BJ (cell line): ENCODE measurements at regions not wholly inside any gene's neighbourhood (a gene's known extent, or its start where the extent isn't known, plus 50 kb on each side); places are given as distances from the start of the nearest gene placed in this dataset.

Experiments
- CTCF ChIA-PET: fragments of 350-600 bp; formaldehyde crosslinking; extraction: SDS; loops from one replicate; lab custom pipeline; 2021; ENCODE audit warnings: antibody characterized with exemption, inconsistent platforms; lab: Yijun Ruan, JAX
- POLR2A ChIA-PET: fragments of 300-600 bp; sonication (Branson Sonifier 250); formaldehyde crosslinking; extraction: SDS; loops from one replicate; lab custom pipeline; 2021; ENCODE audit warnings: antibody characterized with exemption; lab: Charles Lee
- DNase-seq: peaks from one replicate; pipeline ENCODE4 v3.0.0-alpha.2; 2011; ENCODE audit warnings: low read depth
- H3K27me3 ChIP-seq: 2 replicates; pipeline ENCODE4 v1.6.0; 2011; ENCODE audit warnings: low read length; ENCODE audit not compliant: control insufficient read depth, insufficient read depth
- H3K36me3 ChIP-seq: 2 replicates; pipeline ENCODE4 v1.5.1; 2011; ENCODE audit warnings: low read length; ENCODE audit not compliant: control insufficient read depth, insufficient read depth
- H3K4me3 ChIP-seq: 2 replicates; pipeline ENCODE4 v1.5.1; 2011; ENCODE audit warnings: low read depth, mild to moderate bottlenecking, control low read depth, low read length
- TF ChIP-seq, protein P1 (sequence below): IDR thresholded peaks from 2 replicates; pipeline ENCODE4 v1.5.1; 2011; ENCODE audit warnings: low read depth, mild to moderate bottlenecking, control low read depth, inconsistent platforms, low read length, moderate library complexity; ENCODE audit not compliant: insufficient read depth

DNA sequence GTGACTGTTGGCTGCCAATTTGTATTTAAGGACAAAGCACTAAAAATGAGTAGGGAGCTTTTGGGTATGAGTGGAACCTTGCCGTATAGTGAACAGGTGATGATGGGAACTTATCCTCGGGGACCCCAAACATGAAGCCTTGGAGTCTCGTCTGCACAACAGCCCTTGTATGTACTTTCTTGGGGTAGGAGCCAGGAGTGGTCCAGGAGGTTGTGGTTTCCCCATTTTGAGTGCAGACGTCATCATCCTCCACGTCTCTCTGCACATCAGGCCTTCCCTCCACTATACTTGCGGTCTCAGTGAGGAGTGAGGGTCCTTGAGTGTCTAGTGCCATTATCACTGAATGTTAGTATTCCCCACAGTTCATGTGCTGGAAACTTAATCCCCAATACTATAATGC is 101.5 kb upstream of the HS6ST1 start:
- H3K36me3 ChIP-seq, result no peaks in the 10 kb centered on the region; the same call in 1 of the 2 replicates
- no peak overlapping the region for H3K4me3 ChIP-seq
- ChIA-PET CTCF (no interaction called here), POLR2A (no interaction called here)
- DNase-seq, result no peak
- H3K27me3 ChIP-seq, result no peaks in the 10 kb centered on the region
- TF ChIP-seq, protein P1, sequence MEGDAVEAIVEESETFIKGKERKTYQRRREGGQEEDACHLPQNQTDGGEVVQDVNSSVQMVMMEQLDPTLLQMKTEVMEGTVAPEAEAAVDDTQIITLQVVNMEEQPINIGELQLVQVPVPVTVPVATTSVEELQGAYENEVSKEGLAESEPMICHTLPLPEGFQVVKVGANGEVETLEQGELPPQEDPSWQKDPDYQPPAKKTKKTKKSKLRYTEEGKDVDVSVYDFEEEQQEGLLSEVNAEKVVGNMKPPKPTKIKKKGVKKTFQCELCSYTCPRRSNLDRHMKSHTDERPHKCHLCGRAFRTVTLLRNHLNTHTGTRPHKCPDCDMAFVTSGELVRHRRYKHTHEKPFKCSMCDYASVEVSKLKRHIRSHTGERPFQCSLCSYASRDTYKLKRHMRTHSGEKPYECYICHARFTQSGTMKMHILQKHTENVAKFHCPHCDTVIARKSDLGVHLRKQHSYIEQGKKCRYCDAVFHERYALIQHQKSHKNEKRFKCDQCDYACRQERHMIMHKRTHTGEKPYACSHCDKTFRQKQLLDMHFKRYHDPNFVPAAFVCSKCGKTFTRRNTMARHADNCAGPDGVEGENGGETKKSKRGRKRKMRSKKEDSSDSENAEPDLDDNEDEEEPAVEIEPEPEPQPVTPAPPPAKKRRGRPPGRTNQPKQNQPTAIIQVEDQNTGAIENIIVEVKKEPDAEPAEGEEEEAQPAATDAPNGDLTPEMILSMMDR, result no peak

DNA sequence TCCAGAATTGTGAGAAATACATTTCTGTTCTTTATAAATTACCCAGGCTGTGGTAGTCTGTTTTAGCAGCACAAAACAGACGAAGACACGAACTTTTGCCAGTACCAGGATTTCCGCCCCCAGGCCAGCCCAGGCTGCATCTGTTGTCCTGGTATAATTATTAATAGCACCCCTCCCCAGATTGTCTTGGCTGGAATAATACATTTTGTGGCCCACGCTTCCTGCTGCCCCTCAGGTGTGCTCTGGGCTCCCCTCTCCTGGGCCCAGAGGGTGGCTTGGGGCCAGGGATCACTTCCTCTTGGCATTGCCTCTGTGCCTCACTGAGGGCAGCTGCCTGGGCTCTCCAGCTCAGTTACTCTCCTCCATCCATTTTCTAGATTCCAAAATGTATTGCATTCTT is 102.1 kb upstream of the HS6ST1 start:
- DNase-seq, result no peak
- Histone ChIP-seq H3K27me3 (no peaks in the 10 kb centered on the region), H3K36me3 (no peaks in the 10 kb centered on the region), H3K4me3 (no peak overlapping the region)
- TF ChIP-seq, protein P1, result no peak
- ChIA-PET CTCF (no interaction called here), POLR2A (no interaction called here)

DNA sequence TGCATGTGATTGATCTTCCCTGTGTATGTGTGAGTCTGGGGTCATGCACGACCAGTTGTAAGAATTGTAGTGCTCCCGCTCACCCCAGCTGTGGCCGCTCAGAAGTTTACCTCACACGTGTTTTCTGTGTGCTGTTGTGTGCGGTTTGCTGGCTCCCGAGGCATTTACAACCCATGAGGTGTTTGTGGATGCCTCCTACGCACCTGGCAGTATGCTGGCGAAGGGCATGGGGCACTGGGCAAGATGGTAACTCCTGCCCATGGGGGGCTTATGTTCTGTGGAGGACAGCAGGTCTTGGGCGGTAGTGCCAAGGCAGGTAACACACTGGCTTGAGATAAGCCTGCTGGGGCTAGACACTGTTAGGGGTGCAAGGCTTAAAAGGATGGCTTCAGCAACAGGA is 102.6 kb upstream of the HS6ST1 start:
- H3K4me3 ChIP-seq, result no peak overlapping the region
- ChIA-PET POLR2A (no interaction called here), CTCF (interaction anchor here (0.6 kb wide), 1 partner anchor 83 kb away, joined by 3 read pairs; no protein-coding TSS in a partner anchor)
- no peaks in the 10 kb centered on the region for H3K36me3 ChIP-seq
- no peaks in the 10 kb centered on the region for H3K27me3 ChIP-seq
- TF ChIP-seq, protein P1, result no peak
- no peak for DNase-seq

DNA sequence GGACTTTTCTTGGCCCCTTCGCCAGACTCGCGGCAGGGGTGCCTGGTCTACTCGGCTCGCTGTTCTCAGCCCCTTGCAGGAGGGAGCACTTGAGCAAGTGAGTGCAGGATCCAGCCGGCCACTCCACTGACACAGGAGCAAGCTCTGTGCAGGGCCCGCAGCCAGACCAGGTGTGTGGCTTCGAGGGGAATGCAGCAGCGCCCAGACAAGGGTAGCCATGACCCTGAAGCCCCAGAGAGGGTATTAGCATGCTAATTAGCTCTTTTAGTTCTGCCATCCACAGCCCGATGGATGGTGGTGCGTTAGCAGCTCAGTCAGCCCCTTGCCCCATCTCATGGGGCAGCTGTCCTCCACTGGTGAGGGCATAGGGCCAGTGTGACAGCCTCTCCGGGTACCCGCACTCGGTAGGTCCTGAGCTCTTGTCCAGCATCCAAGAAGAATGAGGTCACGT is 103.2 kb upstream of the HS6ST1 start:
- H3K4me3 ChIP-seq, result no peak overlapping the region
- CTCF ChIA-PET, result interaction anchor here (1.2 kb wide), 1 partner anchor 8 kb away, joined by 3 read pairs; no protein-coding TSS in a partner anchor

DNA sequence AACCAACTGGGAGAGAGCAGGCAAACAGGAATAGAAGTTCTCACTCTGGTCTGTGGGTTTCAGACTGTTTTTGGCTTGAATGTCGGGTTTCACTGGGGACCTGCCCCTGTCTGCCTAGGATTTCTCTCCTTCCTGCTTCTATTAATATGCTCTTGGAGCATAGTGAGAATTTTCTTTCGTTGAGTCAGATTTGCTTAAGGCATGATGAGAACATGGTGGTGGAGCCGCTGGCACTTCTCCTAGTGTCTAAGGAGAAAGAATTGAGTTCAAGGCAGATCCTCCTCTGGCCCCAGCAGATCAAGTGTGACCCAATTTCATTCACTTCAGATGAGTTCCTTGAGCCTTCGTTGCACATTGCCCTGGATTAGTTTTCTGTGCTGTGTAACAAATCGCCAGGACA is 103.9 kb upstream of the HS6ST1 start:
- no peak overlapping the region for H3K4me3 ChIP-seq

More for the DNA sequence above, 103.2 kb upstream of the HS6ST1 start:
- H3K27me3 ChIP-seq, result no peaks in the 10 kb centered on the region
- DNase-seq, result no peak
- TF ChIP-seq, protein P1, result no peak
- no peaks in the 10 kb centered on the region for H3K36me3 ChIP-seq
- POLR2A ChIA-PET, result interaction anchor here (0.6 kb wide), 1 partner anchor 61 kb away, joined by 3 read pairs; no protein-coding TSS in a partner anchor

More for the DNA sequence above, 103.9 kb upstream of the HS6ST1 start:
- TF ChIP-seq, protein P1, result no peak
- POLR2A ChIA-PET, result no interaction called here
- DNase-seq, result peak; percentile 96
- CTCF ChIA-PET, result interaction anchor here (1.2 kb wide), 1 partner anchor 8 kb away, joined by 3 read pairs; no protein-coding TSS in a partner anchor
- Histone ChIP-seq H3K27me3 (no peaks in the 10 kb centered on the region), H3K36me3 (no peaks in the 10 kb centered on the region)
